ENCODE measurements at regions not wholly inside any gene's neighbourhood (a gene's known extent, or its start where the extent isn't known, plus 50 kb on each side); places are given as distances from the start of the nearest gene placed in this dataset.

DNA sequence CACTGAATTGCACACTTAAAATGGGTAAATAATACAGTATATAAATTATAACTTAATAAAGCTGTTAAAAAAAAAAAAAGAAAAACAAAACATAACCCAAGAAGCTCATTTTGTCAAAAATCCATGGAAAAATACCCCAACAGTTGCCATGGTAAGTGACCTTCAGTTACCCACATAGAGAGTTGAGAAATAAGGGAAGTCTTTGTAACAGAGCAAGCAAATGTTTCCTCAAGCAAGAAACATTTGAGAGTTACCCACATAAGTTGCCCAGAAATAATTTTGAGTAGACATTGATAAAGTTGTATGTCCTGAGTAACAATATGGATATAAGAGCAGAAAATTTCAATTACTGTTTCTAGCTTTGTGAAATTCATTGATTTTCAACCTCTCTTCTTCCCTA is 227.4 kb downstream of the CCDC59 start:
- Mint-ChIP-seq H3K4me1 (no peaks in the 10 kb centered on the region), H3K27ac (no peak overlapping the region), H3K36me3 (ENCODE audit: low read depth) (no peaks in the 10 kb centered on the region), H3K9me3 (no peaks in the 10 kb centered on the region), H3K27me3 (ENCODE audit: insufficient read depth) (no peaks in the 10 kb centered on the region), H3K4me3 (no peak overlapping the region)
- TF ChIP-seq CTCF (conservative IDR thresholded peaks at IDR 0.05) = no peak
- Histone ChIP-seq H3K27me3 (ENCODE audit: control insufficient read depth, insufficient read depth, low read length, poor library complexity, severe bottlenecking) (no peaks in the 10 kb centered on the region), H3K4me3 (ENCODE audit: low read length) (no peak overlapping the region), H3K9ac (ENCODE audit: extremely low read depth, low read length, poor library complexity, severe bottlenecking) (no peak overlapping the region), H3K9me3 (ENCODE audit: control insufficient read depth, low read length) (no peaks in the 10 kb centered on the region), H3K4me1 (ENCODE audit: control insufficient read depth, insufficient read depth, low read length) (no peaks in the 10 kb centered on the region), H3K27ac (ENCODE audit: low read depth, low read length) (no peak overlapping the region), H3K36me3 (ENCODE audit: control insufficient read depth, insufficient read depth, low read length) (no peaks in the 10 kb centered on the region)
- no peak for DNase-seq

GRCh38 chr12:82124711-82125380 is 233.3 kb downstream of the CCDC59 start:
- Histone ChIP-seq H3K9me3 (ENCODE audit: control insufficient read depth, low read length) (no peaks in the 10 kb centered on the region), H3K27ac (ENCODE audit: low read depth, low read length) (no peak overlapping the region), H3K4me3 (ENCODE audit: low read length) (no peak overlapping the region), H3K27me3 (ENCODE audit: control insufficient read depth, insufficient read depth, low read length, poor library complexity, severe bottlenecking) (peaks cover 4% of the 10 kb centered on the region), H3K9ac (ENCODE audit: extremely low read depth, low read length, poor library complexity, severe bottlenecking) (no peak overlapping the region), H3K4me1 (ENCODE audit: control insufficient read depth, insufficient read depth, low read length) (no peaks in the 10 kb centered on the region), H3K36me3 (ENCODE audit: control insufficient read depth, insufficient read depth, low read length) (no peaks in the 10 kb centered on the region)
- TF ChIP-seq CTCF (conservative IDR thresholded peaks at IDR 0.05) = no peak
- Mint-ChIP-seq H3K9me3 (no peaks in the 10 kb centered on the region), H3K27me3 (ENCODE audit: insufficient read depth) (no peaks in the 10 kb centered on the region), H3K4me3 (no peak overlapping the region), H3K36me3 (ENCODE audit: low read depth) (no peaks in the 10 kb centered on the region), H3K4me1 (no peaks in the 10 kb centered on the region), H3K27ac (no peak overlapping the region)
- no peak for DNase-seq
- WGBS, 2 experiments (ENCODE audit: insufficient coverage in 1 of 2, insufficient read length in 1 of 2) = 90 to 94% methylated on average over 2 of the region's 2 CpGs

- Histone ChIP-seq H3K4me1 (ENCODE audit: control insufficient read depth, insufficient read depth, low read length) (no peaks in the 10 kb centered on the region), H3K27ac (ENCODE audit: low read depth, low read length) (no peak overlapping the region), H3K9me3 (ENCODE audit: control insufficient read depth, low read length) (no peaks in the 10 kb centered on the region), H3K36me3 (ENCODE audit: control insufficient read depth, insufficient read depth, low read length) (no peaks in the 10 kb centered on the region), H3K9ac (ENCODE audit: extremely low read depth, low read length, poor library complexity, severe bottlenecking) (no peak overlapping the region), H3K4me3 (ENCODE audit: low read length) (no peak overlapping the region), H3K27me3 (ENCODE audit: control insufficient read depth, insufficient read depth, low read length, poor library complexity, severe bottlenecking) (peaks cover 4% of the 10 kb centered on the region)
- Mint-ChIP-seq H3K9me3 (no peaks in the 10 kb centered on the region), H3K27me3 (ENCODE audit: insufficient read depth) (no peaks in the 10 kb centered on the region), H3K4me3 (no peak overlapping the region), H3K27ac (no peak overlapping the region), H3K4me1 (no peaks in the 10 kb centered on the region), H3K36me3 (ENCODE audit: low read depth) (no peaks in the 10 kb centered on the region)
- TF ChIP-seq CTCF (conservative IDR thresholded peaks at IDR 0.05) = no peak
- no peak for DNase-seq
Measured at GRCh38 chr12:82121545-82121944, 236.6 kb downstream of the CCDC59 start.
